ENCODE measurements at regions not wholly inside any gene's neighbourhood (a gene's known extent, or its start where the extent isn't known, plus 50 kb on each side); places are given as distances from the start of the nearest gene placed in this dataset.

- Histone ChIP-seq H3K4me2 (ENCODE audit: control insufficient read depth, insufficient read depth) (no peak overlapping the region), H3K79me2 (ENCODE audit: control insufficient read depth, insufficient read depth, low read length) (no peaks in the 10 kb centered on the region), H3K4me1 (ENCODE audit: control insufficient read depth, insufficient read depth, low read length) (no peaks in the 10 kb centered on the region), H3K27me3 (replicated peaks in 1 of 2; ENCODE audit: control insufficient read depth in 2 of 2, insufficient read depth in 2 of 2, low read length in 1 of 2) (no peaks in the 10 kb centered on the region), H3K4me3 (no peak overlapping the region), H2AFZ (ENCODE audit: control insufficient read depth, low read depth, low read length) (no peak overlapping the region), H3K27ac (ENCODE audit: control insufficient read depth, insufficient read depth) (no peak overlapping the region), H3K9ac (ENCODE audit: control insufficient read depth, insufficient read depth, low read length) (no peak overlapping the region), H3K36me3 (ENCODE audit: control insufficient read depth in 2 of 2, insufficient read depth in 2 of 2, low read length in 1 of 2) (no peaks in the 10 kb centered on the region), H3K9me3 (replicated peaks; ENCODE audit: control insufficient read depth, insufficient read depth, low read length) (peaks cover 4% of the 10 kb centered on the region; the same call in 1 of the 3 replicates), H4K20me1 (ENCODE audit: control insufficient read depth, insufficient read depth) (no peaks in the 10 kb centered on the region)
- ATAC-seq = no peak
- in situ Hi-C loops (cut with MboI) = no loop called here
- no peak for DNase-seq (ENCODE audit: low read depth, low spot score)
- BruUV-seq (replicated peaks) = no TSS peak
- ChIA-PET CTCF (interaction anchor here (1.4 kb wide), 1 partner anchor 11 kb away, joined by 5 read pairs; no protein-coding TSS in a partner anchor), RAD21 (ENCODE audit: unreplicated experiment) (no interaction called here), SMC1A (ENCODE audit: uncharacterized antibody, unreplicated experiment) (interaction anchor here (0.9 to 1.0 kb wide), 2 partner anchors 295 to 352 kb away, joined by 3 to 4 read pairs; no protein-coding TSS in a partner anchor), POLR2A (no interaction called here)
- TF ChIP-seq POU2F2 (IDR thresholded peaks at IDR 0.05; ENCODE audit: borderline replicate concordance, low read depth, low read length) (no peak), IRF5 (IDR thresholded peaks at IDR 0.05; ENCODE audit: borderline replicate concordance) (no peak), NFIC (IDR thresholded peaks at IDR 0.05; ENCODE audit: low read depth, low read length) (no peak), CBFB (IDR thresholded peaks at IDR 0.05; ENCODE audit: low read depth) (no peak), ETV6 (conservative IDR thresholded peaks at IDR 0.05 in 1 of 2, IDR thresholded peaks at IDR 0.05 in 1 of 2; ENCODE audit: borderline replicate concordance in 1 of 2, low read depth in 1 of 2) (no peak), ZNF24 (IDR thresholded peaks at IDR 0.05) (no peak), ZNF687 (IDR thresholded peaks at IDR 0.05) (no peak), SUZ12 (IDR thresholded peaks at IDR 0.05; ENCODE audit: unreplicated experiment) (no peak)
- WGBS (ENCODE audit: insufficient coverage, insufficient replicate concordance, low lambda C conversion rate, missing lambda C conversion rate) = 0% methylated on average over 2 of the region's 2 CpGs
- intact Hi-C loops (cut with micrococcal nuclease; ENCODE audit: unreplicated experiment) = no loop called here
- FAIRE-seq = no peak
Observed at GRCh38 chr11:26828288-26828687, 106.4 kb upstream of the SLC5A12 start.

Measured in GM12878 (cell line).